ENCODE measurements at regions not wholly inside any gene's neighbourhood (a gene's known extent, or its start where the extent isn't known, plus 50 kb on each side); places are given as distances from the start of the nearest gene placed in this dataset.

- TF ChIP-seq CTCF (IDR thresholded peaks at IDR 0.05; ENCODE audit: low read depth, low read length), result no peak
- TF ChIP-seq EZH2phosphoT487 (IDR thresholded peaks at IDR 0.05; ENCODE audit: low read depth), result no peak
Measured at GRCh38 chr13:90902255-90902654, 445.2 kb upstream of the MIR17HG start.

Measured in OCI-LY3 (cell line).